ENCODE measurements at regions not wholly inside any gene's neighbourhood (a gene's known extent, or its start where the extent isn't known, plus 50 kb on each side); places are given as distances from the start of the nearest gene placed in this dataset.

DNA sequence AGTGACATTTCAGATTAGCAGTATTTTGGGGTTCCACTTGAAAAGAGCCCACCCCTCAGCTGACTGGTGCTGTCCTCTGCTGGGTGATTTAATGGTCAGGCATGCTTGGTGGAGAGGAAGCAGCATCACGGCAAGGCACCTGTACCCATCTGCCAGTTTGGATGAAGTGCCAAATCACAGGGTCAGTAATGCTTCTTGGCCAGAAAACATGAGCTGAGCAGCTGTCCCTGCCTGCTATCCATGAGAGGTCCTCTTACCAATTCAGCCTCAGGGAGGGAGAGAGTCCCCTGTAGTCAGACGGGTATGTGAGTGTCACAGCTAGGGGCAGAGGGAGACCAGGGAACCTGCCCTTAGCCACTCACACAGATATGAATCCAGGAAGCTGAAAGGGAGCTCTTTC, 137.9 kb downstream of the SEC61B start:
- TF ChIP-seq, protein P1, sequence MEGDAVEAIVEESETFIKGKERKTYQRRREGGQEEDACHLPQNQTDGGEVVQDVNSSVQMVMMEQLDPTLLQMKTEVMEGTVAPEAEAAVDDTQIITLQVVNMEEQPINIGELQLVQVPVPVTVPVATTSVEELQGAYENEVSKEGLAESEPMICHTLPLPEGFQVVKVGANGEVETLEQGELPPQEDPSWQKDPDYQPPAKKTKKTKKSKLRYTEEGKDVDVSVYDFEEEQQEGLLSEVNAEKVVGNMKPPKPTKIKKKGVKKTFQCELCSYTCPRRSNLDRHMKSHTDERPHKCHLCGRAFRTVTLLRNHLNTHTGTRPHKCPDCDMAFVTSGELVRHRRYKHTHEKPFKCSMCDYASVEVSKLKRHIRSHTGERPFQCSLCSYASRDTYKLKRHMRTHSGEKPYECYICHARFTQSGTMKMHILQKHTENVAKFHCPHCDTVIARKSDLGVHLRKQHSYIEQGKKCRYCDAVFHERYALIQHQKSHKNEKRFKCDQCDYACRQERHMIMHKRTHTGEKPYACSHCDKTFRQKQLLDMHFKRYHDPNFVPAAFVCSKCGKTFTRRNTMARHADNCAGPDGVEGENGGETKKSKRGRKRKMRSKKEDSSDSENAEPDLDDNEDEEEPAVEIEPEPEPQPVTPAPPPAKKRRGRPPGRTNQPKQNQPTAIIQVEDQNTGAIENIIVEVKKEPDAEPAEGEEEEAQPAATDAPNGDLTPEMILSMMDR (conservative IDR thresholded peaks at IDR 0.05; ENCODE audit: low read depth, low read length), result no peak
- TF ChIP-seq EZH2phosphoT487 (IDR thresholded peaks at IDR 0.05; ENCODE audit: borderline replicate concordance, low read length), result no peak

Measured in PC-3 (cell line).